ENCODE measurements at regions not wholly inside any gene's neighbourhood (a gene's known extent, or its start where the extent isn't known, plus 50 kb on each side); places are given as distances from the start of the nearest gene placed in this dataset.

GRCh38 chr13:90551253-90551652, 796.2 kb upstream of the MIR17HG start:
- Histone ChIP-seq H3K27ac (ENCODE audit: insufficient read depth, low read length) (no peak overlapping the region), H3K9me3 (ENCODE audit: control insufficient read depth, insufficient read depth, low read length) (peaks cover 5% of the 10 kb centered on the region; the same call in 1 of the 2 replicates), H2BK15ac (ENCODE audit: low read depth, low read length) (no peak overlapping the region), H2AK5ac (ENCODE audit: low read depth, low read length) (no peak overlapping the region), H3K79me1 (ENCODE audit: low read depth in 1 of 2, low read length in 2 of 2) (no peaks in the 10 kb centered on the region), H3K9me1 (ENCODE audit: insufficient read depth, low read length) (no peaks in the 10 kb centered on the region), H3K56ac (ENCODE audit: extremely low read depth, insufficient read depth, low read length) (no peak overlapping the region), H2BK120ac (ENCODE audit: low read depth, low read length) (no peak overlapping the region), H3K27me3 (ENCODE audit: control insufficient read depth, insufficient read depth, low read length) (no peaks in the 10 kb centered on the region), H3K9ac (ENCODE audit: low read depth, low read length) (no peak overlapping the region), H4K8ac (ENCODE audit: low read depth in 2 of 2, low read length in 2 of 2) (no peak overlapping the region), H3K18ac (ENCODE audit: low read depth, low read length) (no peak overlapping the region), H3K4ac (ENCODE audit: low read depth, low read length) (no peak overlapping the region), H3K4me2 (ENCODE audit: low read depth, low read length) (no peak overlapping the region), H2BK20ac (ENCODE audit: low read depth, low read length) (no peak overlapping the region), H3K36me3 (ENCODE audit: control insufficient read depth, insufficient read depth, low read length) (no peaks in the 10 kb centered on the region), H3K4me3 (ENCODE audit: insufficient read depth, low read depth, low read length) (no peak overlapping the region), H3K4me1 (ENCODE audit: control insufficient read depth, insufficient read depth, low read length) (no peaks in the 10 kb centered on the region), H4K20me1 (ENCODE audit: insufficient read depth, low read length) (no peaks in the 10 kb centered on the region), H4K91ac (ENCODE audit: insufficient read depth, low read depth, low read length) (no peak overlapping the region), H2AFZ (replicated peaks; ENCODE audit: low read length, poor library complexity) (no peak overlapping the region), H2AK9ac (replicated peaks; ENCODE audit: low read depth, low read length, poor library complexity) (no peak overlapping the region), H2BK5ac (ENCODE audit: low read depth, low read length, poor library complexity, severe bottlenecking) (no peak overlapping the region), H3K14ac (replicated peaks; ENCODE audit: low read depth, low read length) (no peak overlapping the region), H4K5ac (ENCODE audit: low read depth, low read length) (no peak overlapping the region), H3K23ac (ENCODE audit: low read depth, low read length) (no peak overlapping the region)
- TF ChIP-seq FOS (IDR thresholded peaks at IDR 0.05; ENCODE audit: low read depth, low read length) (no peak), CTCF (conservative IDR thresholded peaks at IDR 0.05; ENCODE audit: low read depth, low read length) (no peak), BHLHE40 (IDR thresholded peaks at IDR 0.05; ENCODE audit: low read depth, low read length) (no peak), NFE2L2 (IDR thresholded peaks at IDR 0.05; ENCODE audit: low read depth, low read length) (no peak), RCOR1 (IDR thresholded peaks at IDR 0.05; ENCODE audit: insufficient replicate concordance, low read length) (no peak), RAD21 (IDR thresholded peaks at IDR 0.05; ENCODE audit: low read length) (no peak), MAZ (IDR thresholded peaks at IDR 0.05; ENCODE audit: borderline replicate concordance, low read depth, low read length) (no peak), USF2 (IDR thresholded peaks at IDR 0.05; ENCODE audit: low read depth, low read length) (no peak), MAFK (IDR thresholded peaks at IDR 0.05; ENCODE audit: low read depth, low read length) (no peak), CHD1 (IDR thresholded peaks at IDR 0.05; ENCODE audit: low read depth, low read length) (no peak), SMC3 (IDR thresholded peaks at IDR 0.05; ENCODE audit: low read depth, low read length) (no peak), RFX5 (IDR thresholded peaks at IDR 0.05; ENCODE audit: low read depth, low read length) (no peak)
- DNase-seq = no peak
- dilution Hi-C loops (cut with HindIII; ENCODE audit: low sequenced_read_pairs, unreplicated experiment) (no loop called here), intact Hi-C loops (cut with micrococcal nuclease) (no loop called here), in situ Hi-C loops (cut with MboI; ENCODE audit: low sequenced_read_pairs) (no loop called here)
- CTCF ChIA-PET = no interaction called here
- POLR2A ChIA-PET (ENCODE audit: unreplicated experiment) = no interaction called here
- WGBS, 2 experiments (ENCODE audit: extremely low coverage in 2 of 2, insufficient read length in 1 of 2) = no CpG with 5 or more reads among the region's 3 CpGs
- BruUV-seq (replicated peaks) = no TSS peak
- no peak for ATAC-seq (ENCODE audit: low read depth)

Data from IMR-90 (cell line).